Astrocyte of the cerebellum (primary cell): ENCODE measurements at regions not wholly inside any gene's neighbourhood (a gene's known extent, or its start where the extent isn't known, plus 50 kb on each side); places are given as distances from the start of the nearest gene placed in this dataset.
A peak's percentile ranks its signal among the peaks of the same experiment; 100 is the strongest.

Experiments used
- DNase-seq: peaks from one replicate; pipeline ENCODE4 v3.0.0-alpha.2; 2011; ENCODE audit warnings: low read depth
- H3K4me3 ChIP-seq: 2 replicates; pipeline ENCODE4 v1.5.1; 2011; ENCODE audit warnings: mild to moderate bottlenecking, low read depth, low read length, moderate library complexity
- in situ Hi-C: cut with HindIII; loops from 2 replicates; pipeline ENCODE4 v1.10.0; 2017; ENCODE audit warnings: low sequenced_read_pairs
- TF ChIP-seq, protein P1 (sequence below): IDR thresholded peaks from 2 replicates; pipeline ENCODE4 v1.5.1; 2012; ENCODE audit warnings: low read length, low read depth, moderate library complexity, mild to moderate bottlenecking; ENCODE audit errors: missing control alignments

DNA sequence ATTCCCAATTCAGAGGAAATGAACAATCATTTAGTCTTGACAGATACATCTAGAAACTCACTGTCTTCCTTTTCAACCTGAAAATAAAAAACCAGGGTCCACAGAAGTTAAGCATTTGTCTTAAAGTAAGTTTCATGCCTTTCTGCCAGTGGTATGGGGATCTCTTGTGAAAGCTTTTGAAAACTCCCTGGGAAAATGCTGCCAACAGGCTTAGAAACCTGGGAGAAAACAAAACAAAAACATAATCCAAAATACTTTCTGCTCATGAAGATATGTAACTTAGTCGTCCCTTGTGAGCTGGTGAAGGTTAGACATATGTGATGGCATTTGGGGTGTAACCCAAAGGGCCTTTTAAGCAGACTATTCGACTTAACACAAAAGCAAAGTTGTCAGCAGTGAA is 66.4 kb upstream of the ZNF438 start:
- H3K4me3 ChIP-seq = no peak overlapping the region
- DNase-seq = no peak
- in situ Hi-C loops = no loop called here
- TF ChIP-seq, protein P1, sequence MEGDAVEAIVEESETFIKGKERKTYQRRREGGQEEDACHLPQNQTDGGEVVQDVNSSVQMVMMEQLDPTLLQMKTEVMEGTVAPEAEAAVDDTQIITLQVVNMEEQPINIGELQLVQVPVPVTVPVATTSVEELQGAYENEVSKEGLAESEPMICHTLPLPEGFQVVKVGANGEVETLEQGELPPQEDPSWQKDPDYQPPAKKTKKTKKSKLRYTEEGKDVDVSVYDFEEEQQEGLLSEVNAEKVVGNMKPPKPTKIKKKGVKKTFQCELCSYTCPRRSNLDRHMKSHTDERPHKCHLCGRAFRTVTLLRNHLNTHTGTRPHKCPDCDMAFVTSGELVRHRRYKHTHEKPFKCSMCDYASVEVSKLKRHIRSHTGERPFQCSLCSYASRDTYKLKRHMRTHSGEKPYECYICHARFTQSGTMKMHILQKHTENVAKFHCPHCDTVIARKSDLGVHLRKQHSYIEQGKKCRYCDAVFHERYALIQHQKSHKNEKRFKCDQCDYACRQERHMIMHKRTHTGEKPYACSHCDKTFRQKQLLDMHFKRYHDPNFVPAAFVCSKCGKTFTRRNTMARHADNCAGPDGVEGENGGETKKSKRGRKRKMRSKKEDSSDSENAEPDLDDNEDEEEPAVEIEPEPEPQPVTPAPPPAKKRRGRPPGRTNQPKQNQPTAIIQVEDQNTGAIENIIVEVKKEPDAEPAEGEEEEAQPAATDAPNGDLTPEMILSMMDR = no peak

DNA sequence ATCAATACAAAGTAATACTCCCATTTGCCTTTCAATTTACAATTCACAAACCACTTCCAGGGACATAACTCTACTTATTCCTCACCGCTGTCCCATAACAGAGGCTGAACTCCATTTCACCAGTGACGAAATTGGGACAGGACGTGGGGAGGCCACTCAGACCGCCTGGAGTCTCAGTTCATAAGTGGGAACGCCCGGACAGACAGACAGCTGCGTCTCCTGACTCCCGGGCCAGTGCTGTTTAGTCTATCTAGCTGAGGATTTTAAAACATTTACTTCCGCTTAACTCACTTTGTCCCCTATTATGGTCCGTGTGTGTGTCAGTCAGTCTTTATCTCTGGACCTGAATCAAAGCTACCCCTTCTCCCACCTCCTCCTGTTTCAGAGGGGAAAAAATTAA is 67.4 kb upstream of the ZNF438 start:
- TF ChIP-seq, protein P1 = no peak
- in situ Hi-C loops = no loop called here
- DNase-seq = no peak
- H3K4me3 ChIP-seq = no peak overlapping the region

DNA sequence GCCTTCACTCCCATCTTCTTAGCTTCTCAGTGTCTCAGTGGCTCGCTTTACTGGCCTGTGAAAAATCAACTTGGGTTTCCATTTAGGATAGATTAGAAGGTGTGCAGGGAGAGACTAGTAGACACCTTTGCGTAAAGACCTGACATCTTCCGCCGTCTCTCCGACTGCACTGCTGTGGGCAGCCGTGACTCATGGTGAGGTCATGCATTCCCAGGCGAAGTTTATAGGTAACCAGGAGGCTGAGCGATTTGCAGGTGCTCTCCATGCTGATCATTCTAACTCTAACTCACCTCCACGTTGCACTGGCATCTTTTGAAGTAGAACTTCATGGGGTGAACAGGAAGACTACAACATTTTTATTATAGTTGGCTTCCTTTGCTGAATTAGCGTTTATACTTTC is 68.0 kb upstream of the ZNF438 start:
- in situ Hi-C loops = no loop called here
- no peak overlapping the region for H3K4me3 ChIP-seq
- no peak for DNase-seq
- TF ChIP-seq, protein P1 = no peak

DNA sequence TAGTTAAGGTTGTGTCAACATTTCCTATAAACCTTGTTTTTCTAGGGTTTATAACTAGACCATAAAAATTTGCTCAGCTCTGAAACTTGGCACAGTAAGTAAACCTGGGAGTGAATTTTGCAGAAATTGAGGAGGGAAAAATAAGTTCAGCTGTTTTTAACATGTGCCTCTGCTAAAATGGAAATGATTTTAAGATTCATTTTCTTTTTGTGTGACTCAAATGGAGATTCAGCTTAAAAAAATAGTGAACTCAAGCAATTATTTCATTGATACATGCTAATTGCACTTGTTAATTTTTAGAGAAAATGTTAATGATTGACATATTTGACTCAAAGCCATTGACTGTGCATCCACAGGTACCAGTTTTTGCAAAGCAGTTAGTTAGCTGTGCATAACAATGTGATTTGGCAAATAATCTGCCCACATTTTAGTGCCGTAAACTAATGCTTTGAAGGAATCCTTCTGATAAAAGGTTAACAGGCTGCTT is 68.5 kb upstream of the ZNF438 start:
- TF ChIP-seq, protein P1 = no peak
- in situ Hi-C loops = no loop called here
- no peak for DNase-seq
- no peak overlapping the region for H3K4me3 ChIP-seq

DNA sequence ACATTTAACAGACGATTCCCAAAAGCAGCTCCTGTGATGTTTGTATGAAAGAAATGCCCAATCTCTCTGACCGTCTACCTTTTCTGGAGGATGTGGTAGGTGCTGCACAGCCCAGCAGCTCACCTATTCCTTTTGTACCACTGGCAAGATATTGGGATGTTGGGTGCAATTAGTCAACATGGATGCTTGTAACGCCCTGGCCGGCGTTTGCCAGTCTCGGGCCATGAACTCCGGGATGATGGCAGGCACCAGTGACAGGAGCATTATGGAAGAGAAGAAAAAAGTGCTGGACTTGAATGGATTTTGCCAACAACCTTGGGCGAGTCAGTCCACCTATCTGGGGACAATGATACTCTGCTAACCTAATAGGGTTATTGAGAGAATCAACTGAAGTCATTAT is 69.0 kb upstream of the ZNF438 start:
- in situ Hi-C loops = no loop called here
- DNase-seq = no peak
- H3K4me3 ChIP-seq = no peak overlapping the region
- TF ChIP-seq, protein P1 = no peak

DNA sequence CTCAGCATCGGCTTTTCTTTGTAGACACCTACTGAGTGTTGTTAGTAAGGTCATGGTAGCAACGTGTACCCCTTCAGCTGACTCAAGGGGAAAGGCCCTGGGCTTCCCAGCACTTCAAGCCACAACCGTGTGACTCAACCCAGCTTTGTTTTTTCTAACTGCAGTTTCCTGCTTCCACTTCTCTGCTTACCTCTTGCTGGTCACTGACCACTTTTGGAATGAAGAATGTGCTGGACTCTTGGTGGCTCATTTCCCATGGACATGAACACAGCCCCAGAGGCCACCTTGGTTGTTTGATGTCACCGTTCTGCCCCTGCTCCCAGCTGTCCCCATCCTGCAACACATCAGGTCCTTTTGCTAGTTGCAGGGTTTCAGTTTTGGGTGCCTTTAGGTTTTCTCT is 69.5 kb upstream of the ZNF438 start:
- peak; percentile 76 for DNase-seq
- in situ Hi-C loops = no loop called here
- TF ChIP-seq, protein P1 = no peak
- H3K4me3 ChIP-seq = no peak overlapping the region

DNA sequence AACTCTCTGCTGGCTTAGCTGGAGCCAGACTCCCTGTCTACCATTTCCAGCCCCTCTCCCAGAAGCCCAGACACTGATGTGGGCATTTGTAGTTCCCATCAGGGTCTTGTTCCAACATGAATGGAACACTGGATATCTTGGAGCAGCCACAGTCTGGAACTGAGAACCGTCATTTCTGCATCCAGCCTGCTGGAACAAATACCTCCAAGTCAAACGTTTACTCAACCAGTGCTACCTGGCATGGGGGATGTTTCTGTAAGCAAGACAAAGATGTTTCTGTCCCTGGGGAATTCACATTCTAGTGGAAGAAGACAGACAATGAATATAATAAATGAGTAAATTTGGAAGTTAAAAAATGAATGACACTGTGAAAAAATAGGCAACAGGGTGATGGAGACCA is 70.8 kb upstream of the ZNF438 start:
- H3K4me3 ChIP-seq = no peak overlapping the region
- TF ChIP-seq, protein P1 = no peak
- in situ Hi-C loops = no loop called here
- no peak for DNase-seq
